ENCODE measurements at regions not wholly inside any gene's neighbourhood (a gene's known extent, or its start where the extent isn't known, plus 50 kb on each side); places are given as distances from the start of the nearest gene placed in this dataset.

DNA sequence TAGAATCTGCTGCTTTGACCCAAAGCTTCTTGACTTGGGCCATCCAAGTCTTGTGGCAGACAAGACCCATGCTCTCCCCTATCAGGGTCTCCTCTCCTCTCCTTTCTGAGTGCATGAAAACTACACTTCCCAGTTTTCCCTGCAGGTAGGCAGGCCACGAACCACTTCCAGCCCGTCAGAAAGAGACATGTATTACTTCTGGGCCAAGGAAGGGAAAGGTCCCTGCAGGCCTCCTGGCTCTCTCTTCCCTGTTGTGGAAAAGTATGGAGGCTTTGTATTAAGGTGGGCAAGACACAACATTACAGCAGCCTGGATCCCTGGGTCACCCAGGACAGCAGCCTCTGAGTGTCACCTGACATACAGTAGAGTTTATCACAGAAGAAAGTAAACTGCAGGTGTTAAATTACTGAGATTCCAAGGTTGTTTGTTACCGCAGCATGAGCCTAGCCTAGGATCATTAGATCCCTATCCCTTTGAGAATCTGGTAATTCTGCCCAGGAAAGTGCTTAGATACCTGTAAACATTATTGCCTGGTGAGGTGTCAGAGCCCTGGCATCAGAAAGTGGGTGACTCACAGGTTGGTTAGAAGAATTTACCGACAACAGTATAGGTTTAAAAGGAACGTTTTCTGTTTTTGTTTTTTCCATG, 717.3 kb downstream of the MATN1 start:
- no peak for TF ChIP-seq EP300 (IDR thresholded peaks at IDR 0.05)
- TF ChIP-seq CTCF (IDR thresholded peaks at IDR 0.05) = no peak
- TF ChIP-seq POLR2A (IDR thresholded peaks at IDR 0.05) = no peak
- Histone ChIP-seq H3K27ac (no peak overlapping the region), H3K36me3 (no peaks in the 10 kb centered on the region), H3K4me1 (ENCODE audit: insufficient read depth) (peaks cover 5% of the 10 kb centered on the region), H3K4me3 (no peak overlapping the region), H3K27me3 (no peaks in the 10 kb centered on the region), H3K9me3 (no peaks in the 10 kb centered on the region)
- WGBS, 3 donors = 43 to 47% (median 45%) methylated on average over 5 of the region's 5 CpGs
- intact Hi-C loops (cut with DNase I) = no loop called here
- no peak for DNase-seq

DNA sequence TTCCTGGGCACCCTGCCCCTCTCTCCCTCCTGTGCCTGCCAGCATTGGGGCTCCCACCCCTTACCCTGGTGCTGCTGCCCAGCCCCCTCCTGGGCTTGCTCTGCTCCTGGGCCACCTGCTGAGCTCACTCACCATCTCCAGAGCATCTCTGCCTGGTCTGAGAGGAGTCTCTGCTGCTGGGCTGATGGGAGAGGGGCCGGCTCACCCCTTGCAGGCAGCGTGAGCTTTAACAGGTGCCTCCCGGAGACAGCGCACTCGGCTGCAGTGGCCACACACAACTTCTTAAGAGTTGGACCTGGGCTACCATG, 721.7 kb downstream of the MATN1 start:
- no peaks in the 10 kb centered on the region for H3K36me3 ChIP-seq
- intact Hi-C loops (cut with DNase I) = no loop called here
- H3K27ac ChIP-seq = no peak overlapping the region
- TF ChIP-seq CTCF (IDR thresholded peaks at IDR 0.05) = no peak
- TF ChIP-seq POLR2A (IDR thresholded peaks at IDR 0.05) = no peak
- 63 to 68% (median 65%) methylated on average over 5 of the region's 5 CpGs for WGBS, 3 donors
- H3K4me3 ChIP-seq = no peak overlapping the region
- H3K27me3 ChIP-seq = no peaks in the 10 kb centered on the region
- DNase-seq = no peak
- no peaks in the 10 kb centered on the region for H3K9me3 ChIP-seq
- peaks cover 6% of the 10 kb centered on the region for H3K4me1 ChIP-seq (ENCODE audit: insufficient read depth)

- no peak overlapping the region for H3K27ac ChIP-seq
- no peak overlapping the region for H3K4me3 ChIP-seq
- no peaks in the 10 kb centered on the region for H3K36me3 ChIP-seq
- H3K4me1 ChIP-seq (ENCODE audit: insufficient read depth) = peaks cover 6% of the 10 kb centered on the region
- H3K27me3 ChIP-seq = no peaks in the 10 kb centered on the region
- intact Hi-C loops (cut with DNase I) = no loop called here
- TF ChIP-seq EP300 (IDR thresholded peaks at IDR 0.05) (no peak), CTCF (IDR thresholded peaks at IDR 0.05) (no peak), POLR2A (IDR thresholded peaks at IDR 0.05) (no peak)
- no peaks in the 10 kb centered on the region for H3K9me3 ChIP-seq
- no peak for DNase-seq
- WGBS, 3 donors = 30 to 47% (median 37%) methylated on average over 15 of the region's 15 CpGs
Observed at GRCh38 chr1:30001011-30001731, 722.2 kb downstream of the MATN1 start.

DNA sequence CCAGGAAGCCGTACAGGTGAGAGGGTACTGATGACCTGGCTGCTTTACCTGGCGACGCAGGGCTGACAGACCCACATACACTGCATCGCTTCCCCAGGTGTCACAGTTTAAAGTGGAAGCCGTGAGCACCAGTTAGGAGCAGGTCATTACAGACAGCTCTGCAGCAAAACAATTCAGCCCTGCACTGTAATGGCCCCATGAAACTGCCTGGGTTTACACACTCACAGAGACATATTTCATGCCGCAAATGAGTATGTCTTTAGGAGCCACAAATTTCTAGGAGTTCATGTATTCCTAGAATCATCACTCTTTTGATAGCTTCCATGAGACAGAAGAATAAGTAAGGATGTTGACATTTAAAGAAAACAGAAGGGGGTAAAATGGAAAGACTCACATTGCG, 723.1 kb downstream of the MATN1 start:
- H3K27ac ChIP-seq = no peak overlapping the region
- intact Hi-C loops (cut with DNase I) = no loop called here
- no peaks in the 10 kb centered on the region for H3K36me3 ChIP-seq
- WGBS, 3 donors = 94 to 96% (median 94%) methylated on average over 7 of the region's 7 CpGs
- H3K27me3 ChIP-seq = no peaks in the 10 kb centered on the region
- H3K4me1 ChIP-seq (ENCODE audit: insufficient read depth) = peaks cover 6% of the 10 kb centered on the region
- no peak overlapping the region for H3K4me3 ChIP-seq
- H3K9me3 ChIP-seq = no peaks in the 10 kb centered on the region
- TF ChIP-seq EP300 (IDR thresholded peaks at IDR 0.05) (no peak), CTCF (IDR thresholded peaks at IDR 0.05) (no peak), POLR2A (IDR thresholded peaks at IDR 0.05) (no peak)
- DNase-seq = no peak

All from ovary (tissue), 7 donors.